ENCODE measurements at regions not wholly inside any gene's neighbourhood (a gene's known extent, or its start where the extent isn't known, plus 50 kb on each side); places are given as distances from the start of the nearest gene placed in this dataset.

DNA sequence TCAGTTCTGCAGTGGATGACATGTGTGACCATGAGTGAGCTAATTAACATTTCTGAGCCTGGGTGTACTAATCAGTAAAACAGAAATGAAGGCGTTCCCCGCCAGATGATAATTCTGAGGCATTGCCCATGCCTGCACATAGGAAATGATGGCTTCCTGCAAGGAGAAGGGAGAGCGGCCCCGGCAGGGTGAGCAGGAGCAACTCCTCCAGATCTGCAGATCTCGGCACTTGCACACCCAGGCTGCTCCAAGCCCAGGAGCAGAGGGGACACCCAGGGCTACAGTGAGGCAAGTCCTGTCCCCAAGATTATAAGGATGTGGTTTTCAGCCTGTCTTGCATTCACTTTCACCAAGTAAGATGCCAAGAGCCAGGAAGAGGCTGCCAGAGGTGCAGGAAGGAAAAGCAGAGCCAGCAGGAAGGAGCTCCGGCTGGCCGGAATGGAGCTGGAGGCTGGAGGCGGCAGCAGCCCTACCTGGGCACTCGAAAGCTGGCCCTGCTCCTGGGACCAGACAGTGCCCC lies 177.5 kb upstream of the CST7 start:
- no peak overlapping the region for H3K4me3 ChIP-seq (ENCODE audit: low read length)
- no peak for TF ChIP-seq ZNF274 (IDR thresholded peaks at IDR 0.05; ENCODE audit: low read depth, low read length)

DNA sequence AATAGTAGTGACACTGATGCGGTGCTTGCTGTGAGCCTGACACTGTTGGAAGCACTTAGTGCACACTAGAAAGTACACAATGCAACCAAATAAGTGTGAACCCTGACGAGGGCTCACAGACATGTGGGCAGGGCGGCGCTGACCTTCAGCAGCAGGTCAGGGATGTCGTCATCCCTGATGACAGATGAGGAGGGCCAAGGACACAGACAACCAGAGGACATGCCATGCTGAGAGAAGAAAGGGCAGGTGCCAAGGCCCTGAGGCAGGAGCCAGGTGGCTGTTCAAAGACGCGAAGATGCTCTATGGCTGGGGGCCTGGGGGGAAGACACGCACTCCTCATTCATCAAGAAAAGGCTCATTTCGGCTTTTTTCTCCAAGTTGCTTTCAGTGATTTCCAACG lies 176.4 kb upstream of the CST7 start:
- no peak overlapping the region for H3K4me3 ChIP-seq (ENCODE audit: low read length)
- TF ChIP-seq ZNF274 (IDR thresholded peaks at IDR 0.05; ENCODE audit: low read depth, low read length), result no peak

DNA sequence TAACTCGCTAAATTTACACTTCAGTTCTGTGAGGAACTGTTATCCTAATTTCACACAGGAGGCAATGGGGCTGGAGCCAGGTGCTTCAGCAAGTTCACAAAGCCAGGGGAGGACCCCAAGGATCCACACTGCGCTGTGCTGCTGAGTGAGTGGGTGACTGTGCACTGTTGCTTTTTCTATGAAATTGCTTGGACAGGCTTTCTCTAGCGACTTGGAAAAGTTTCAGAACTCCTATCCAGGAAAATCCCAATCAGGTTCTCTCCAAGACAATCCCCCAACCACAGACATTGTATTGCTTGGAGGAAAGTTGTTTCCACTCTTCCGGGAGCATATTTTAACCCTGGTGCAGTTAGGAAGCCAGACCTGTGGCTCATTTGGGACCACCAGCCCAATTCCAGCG lies 175.9 kb upstream of the CST7 start:
- H3K4me3 ChIP-seq (ENCODE audit: low read length), result no peak overlapping the region
- TF ChIP-seq ZNF274 (IDR thresholded peaks at IDR 0.05; ENCODE audit: low read depth, low read length), result no peak

DNA sequence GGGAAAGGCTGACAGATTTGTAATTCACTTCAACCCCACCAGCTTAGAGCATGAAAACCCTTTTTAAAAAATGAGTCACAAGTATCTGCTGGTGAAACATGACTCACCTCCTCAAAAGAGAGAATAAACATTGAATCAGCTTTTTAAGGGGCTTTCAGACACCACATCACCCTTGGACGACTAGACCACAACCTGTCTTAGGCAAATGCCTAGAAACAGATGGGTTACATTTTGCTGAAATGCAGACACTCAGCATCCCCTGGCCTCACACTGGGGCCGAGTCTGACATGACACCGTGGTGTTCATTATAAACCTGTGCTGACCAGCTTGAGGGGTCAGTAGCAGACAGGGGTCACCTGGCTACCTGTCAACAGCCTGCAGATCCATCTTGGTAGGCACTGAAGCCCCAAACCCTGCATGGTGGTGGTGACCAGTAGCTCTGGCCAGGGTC lies 175.3 kb upstream of the CST7 start:
- TF ChIP-seq ZNF274 (IDR thresholded peaks at IDR 0.05; ENCODE audit: low read depth, low read length), result no peak
- H3K4me3 ChIP-seq (ENCODE audit: low read length), result no peak overlapping the region

DNA sequence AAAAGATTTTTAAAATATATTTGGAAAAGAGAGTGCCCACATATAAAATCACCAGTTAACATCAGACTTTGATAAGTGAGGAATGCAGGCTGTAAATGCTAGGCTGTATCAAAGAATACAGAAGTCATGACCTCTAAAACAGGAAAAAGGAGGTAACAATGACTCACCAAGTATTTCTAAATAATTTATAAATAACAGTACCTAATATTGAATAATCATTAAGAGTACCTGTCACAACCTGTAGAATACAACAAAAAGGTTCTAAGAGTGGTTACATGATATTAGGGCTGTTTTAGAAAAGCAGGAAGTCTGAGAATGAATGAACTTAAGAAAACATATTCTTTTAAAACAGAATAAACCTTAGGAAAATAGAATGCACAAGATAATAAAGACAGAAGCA lies 173.1 kb upstream of the CST7 start:
- no peak overlapping the region for H3K4me3 ChIP-seq (ENCODE audit: low read length)
- no peak for TF ChIP-seq ZNF274 (IDR thresholded peaks at IDR 0.05; ENCODE audit: low read depth, low read length)

DNA sequence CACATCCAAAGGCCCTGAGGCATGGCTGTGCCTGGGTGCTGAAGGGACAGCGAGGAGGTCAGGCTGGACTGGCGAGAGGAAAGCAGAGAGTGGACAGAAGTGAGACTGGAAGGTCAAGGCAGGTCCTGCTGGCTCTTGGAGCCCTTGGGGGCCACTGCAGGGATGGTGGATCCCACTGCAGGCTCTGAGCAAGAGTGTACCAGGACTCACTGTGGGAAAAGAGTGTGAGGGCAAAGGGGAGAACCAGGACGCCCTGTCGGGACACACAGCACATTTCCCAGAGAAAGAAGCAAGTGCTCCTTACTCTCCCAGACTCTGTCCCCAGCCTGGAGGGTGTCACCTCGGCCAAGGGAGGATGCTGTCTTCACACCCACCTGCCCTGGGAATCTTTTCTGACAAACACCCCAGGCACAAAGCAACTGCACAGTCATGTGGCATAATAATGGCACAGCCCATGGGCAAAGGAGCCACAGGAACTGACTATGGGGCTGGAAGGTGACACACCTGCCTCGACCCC lies 172.3 kb upstream of the CST7 start:
- TF ChIP-seq ZNF274 (IDR thresholded peaks at IDR 0.05; ENCODE audit: low read depth, low read length), result no peak
- H3K4me3 ChIP-seq (ENCODE audit: low read length), result no peak overlapping the region

DNA sequence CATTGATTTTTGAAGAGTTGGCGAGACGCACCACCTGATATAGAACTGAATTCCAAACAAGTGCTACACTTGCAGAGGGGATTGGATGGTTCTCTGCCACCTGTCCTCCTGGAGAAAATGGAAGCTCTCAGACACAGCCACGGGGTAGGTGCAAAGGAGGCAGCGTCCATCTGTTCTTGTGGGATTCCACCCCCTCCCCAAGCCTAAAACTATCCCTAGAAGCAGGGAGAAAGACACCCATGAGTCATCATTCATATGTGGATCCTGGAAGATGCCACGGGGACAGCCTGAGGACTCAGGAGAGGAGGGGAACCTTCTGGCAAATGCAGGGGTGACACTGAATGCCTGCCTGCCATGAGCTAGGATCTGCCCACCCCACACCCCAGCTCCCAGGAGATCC lies 171.3 kb upstream of the CST7 start:
- no peak for TF ChIP-seq ZNF274 (IDR thresholded peaks at IDR 0.05; ENCODE audit: low read depth, low read length)
- H3K4me3 ChIP-seq (ENCODE audit: low read length), result no peak overlapping the region

DNA sequence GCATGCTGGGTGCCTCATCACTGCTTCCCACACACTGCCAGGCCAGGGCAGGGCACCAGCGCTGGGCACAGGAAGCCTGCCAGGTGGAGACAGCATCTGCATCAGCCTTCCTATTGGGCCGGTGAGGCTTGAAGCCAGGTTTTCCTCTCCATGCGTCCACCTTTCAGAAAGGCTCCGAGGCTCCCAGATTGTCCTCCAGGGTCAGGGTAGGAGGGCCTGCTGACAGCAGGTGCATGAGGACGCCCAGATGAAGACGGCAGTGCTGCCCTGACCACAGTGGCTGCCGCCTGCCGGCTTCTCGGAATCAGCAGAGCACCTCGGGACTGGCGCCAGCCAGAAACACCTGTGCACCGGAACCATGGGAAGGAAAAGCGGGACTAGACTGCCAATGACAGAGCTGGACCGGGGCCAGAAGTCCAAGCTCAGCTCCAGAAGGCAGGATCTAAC lies 170.5 kb upstream of the CST7 start:
- TF ChIP-seq ZNF274 (IDR thresholded peaks at IDR 0.05; ENCODE audit: low read depth, low read length), result no peak
- H3K4me3 ChIP-seq (ENCODE audit: low read length), result no peak overlapping the region

DNA sequence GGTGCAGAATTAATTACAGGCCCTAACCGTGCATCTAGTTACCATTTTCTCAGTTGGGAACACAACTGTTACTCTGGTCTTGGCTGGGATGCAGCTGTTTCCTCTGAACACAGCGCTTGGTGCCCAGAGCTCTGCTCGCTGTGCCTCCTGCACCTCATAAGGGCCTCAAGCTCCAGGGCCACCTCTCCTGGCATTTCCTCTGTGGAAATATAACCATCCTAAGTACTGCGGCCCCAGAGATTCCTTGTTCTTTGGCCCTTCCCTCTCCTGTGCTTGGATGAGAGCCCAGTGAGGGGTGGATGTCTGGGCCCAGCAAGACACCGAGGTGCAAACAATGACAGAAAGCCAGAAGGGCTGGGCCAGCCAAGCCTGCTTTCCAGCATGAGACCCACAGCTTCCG lies 169.9 kb upstream of the CST7 start:
- no peak overlapping the region for H3K4me3 ChIP-seq (ENCODE audit: low read length)
- TF ChIP-seq ZNF274 (IDR thresholded peaks at IDR 0.05; ENCODE audit: low read depth, low read length), result no peak

DNA sequence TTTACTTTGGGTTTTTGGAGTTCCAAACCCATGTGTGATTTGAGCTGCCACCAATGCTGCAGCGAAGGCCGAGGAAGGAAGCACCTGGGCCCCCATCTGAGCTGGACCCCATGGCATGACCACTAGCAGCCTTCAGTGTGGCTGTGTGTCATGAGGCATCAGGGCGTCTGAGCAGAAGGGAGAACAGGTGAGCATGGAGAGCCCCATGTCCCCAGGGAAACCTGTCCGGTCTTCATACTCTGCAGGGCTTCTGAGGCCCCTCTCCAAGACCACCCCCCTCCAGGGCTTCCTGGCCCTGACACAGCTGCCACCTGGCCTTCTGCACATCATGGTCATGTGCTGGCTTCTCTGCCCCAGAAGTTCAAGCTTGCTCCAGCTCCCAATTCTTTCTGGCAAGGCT lies 169.1 kb upstream of the CST7 start:
- no peak overlapping the region for H3K4me3 ChIP-seq (ENCODE audit: low read length)
- TF ChIP-seq ZNF274 (IDR thresholded peaks at IDR 0.05; ENCODE audit: low read depth, low read length), result no peak

DNA sequence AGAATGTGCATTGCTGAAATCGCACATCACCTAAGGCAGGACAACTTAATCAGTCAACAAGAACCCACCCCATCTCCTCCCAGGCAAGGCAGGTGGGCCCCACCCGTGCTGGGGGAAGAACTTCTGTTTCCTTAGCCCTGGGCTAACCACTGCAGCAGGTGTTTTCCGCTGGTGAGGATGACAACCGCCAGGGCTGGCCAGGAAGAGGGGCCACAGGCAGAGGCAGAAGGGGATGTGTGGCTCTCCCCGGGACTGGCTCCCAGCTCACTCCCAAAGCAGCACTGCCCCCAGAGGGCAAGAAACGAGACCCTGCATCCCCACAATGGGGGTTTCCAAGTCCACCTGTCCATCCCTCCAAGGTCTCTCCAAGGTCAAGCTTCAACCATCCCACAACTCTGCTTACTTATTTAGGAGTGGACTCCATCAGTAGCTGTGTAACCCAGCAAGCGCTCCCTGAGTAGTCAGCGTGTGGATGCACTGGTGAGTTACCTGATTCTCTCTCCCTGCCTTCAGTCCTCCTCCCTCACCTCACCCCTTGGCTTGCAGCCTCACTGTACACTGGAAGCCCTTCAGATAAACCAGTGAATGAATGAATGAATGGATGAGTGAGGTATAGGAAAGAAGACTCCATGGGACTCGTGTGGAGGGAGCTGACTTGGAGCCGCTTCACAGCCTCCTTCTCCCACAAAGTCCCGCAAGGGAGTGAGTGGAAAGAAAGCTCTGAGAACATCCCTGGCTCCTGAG lies 168.2 kb upstream of the CST7 start:
- TF ChIP-seq ZNF274 (IDR thresholded peaks at IDR 0.05; ENCODE audit: low read depth, low read length), result no peak
- no peak overlapping the region for H3K4me3 ChIP-seq (ENCODE audit: low read length)

DNA sequence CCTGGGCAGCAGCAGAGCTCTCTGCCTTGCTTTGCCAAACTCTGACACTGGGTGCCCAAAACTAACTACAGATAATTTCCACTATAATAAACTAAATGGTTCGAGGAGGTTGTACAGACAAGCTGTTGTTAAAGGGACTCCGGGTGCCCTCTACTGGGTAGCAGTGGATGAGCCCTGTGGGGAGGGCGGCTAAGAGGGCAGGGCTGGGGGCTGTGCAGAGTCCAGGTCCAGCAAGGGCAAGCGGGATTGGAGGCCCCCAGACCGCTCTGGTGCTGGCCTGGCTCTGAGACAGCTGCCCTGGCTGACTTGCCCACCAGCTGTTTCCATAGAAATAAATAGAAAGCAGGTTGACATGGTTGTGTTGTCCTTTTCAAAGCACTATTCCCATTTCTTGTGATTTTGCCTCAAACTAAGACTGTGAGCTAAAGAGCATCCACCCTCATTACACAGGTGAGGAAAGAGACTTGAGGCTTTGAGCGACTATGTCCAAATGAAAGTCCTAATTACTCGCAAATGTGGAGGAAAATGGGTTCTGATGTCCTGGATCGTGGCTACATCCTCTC lies 167.6 kb upstream of the CST7 start:
- no peak overlapping the region for H3K4me3 ChIP-seq (ENCODE audit: low read length)
- TF ChIP-seq ZNF274 (IDR thresholded peaks at IDR 0.05; ENCODE audit: low read depth, low read length), result no peak

DNA sequence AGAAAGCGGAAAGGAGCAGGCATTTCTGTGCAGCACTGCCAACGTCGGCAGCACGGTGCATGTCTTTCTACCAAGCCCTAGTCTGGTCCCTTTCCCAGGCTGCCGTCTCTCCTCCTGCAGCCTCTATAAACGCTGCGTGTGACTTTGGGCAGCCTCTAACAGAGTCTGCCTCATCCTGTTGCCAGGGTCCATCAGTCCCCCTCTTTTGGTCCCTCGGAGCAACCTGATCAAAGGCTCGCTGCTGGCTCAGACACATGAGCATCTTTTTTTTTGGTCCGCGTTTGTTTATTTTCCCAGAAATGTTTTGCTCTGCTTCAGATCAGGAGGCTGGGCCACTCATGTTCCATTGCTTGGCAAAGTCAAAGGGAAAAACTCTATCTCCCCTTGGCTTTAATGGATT lies 166.8 kb upstream of the CST7 start:
- TF ChIP-seq ZNF274 (IDR thresholded peaks at IDR 0.05; ENCODE audit: low read depth, low read length), result no peak
- H3K4me3 ChIP-seq (ENCODE audit: low read length), result no peak overlapping the region

DNA sequence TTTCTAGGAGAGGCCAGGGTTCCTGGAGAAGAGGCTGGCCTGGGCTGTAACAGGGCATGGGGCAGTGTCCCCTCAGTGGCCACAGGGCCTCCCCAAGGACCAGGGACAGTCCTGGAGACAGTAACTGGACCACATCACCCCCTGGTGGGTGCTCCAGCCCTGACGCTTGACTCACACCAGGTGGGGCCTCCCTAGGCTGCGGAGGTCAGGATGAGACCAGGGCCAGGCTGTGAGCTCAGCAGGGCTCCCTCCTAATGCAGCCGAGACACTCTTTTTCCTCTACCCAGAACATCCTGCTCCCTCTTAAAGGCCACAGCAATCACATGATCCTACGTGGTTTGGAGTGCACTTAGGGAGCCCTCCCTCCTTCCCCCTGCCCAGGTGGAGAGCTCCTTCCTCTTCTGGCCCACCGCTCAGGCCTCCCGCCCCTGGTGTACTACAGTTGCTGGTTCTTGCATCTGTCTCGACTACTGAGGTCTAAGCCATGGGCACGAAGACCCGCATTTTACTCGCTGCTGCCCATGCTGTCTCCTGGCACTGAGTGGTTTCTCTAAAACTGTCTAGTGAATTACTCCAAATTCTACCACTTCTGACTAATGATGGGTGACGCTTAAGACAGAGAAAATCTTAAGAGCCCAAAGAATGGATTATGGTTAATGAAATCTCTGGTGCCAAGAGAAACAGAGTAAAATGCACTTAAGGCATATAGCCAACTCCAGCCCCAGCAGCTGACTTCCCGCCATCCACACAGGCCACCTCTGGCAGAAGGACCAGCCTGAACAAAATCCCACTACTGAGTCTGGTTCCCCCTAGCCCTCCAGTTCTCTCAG lies 166.1 kb upstream of the CST7 start:
- no peak overlapping the region for H3K4me3 ChIP-seq (ENCODE audit: low read length)
- TF ChIP-seq ZNF274 (IDR thresholded peaks at IDR 0.05; ENCODE audit: low read depth, low read length), result no peak
